Endothelial cell (in vitro differentiated cells): ENCODE measurements at regions not wholly inside any gene's neighbourhood (a gene's known extent, or its start where the extent isn't known, plus 50 kb on each side); places are given as distances from the start of the nearest gene placed in this dataset.
A peak's percentile ranks its signal among the peaks of the same experiment; 100 is the strongest.

Experiments used
- DNase-seq: peaks from one replicate; pipeline ENCODE4 v3.0.0; 2021; ENCODE audit warnings: low spot score
- H3K27ac Mint-ChIP-seq: one replicate; pipeline ENCODE4 v1.8.0; 2021; ENCODE audit warnings: mixed read lengths, inconsistent platforms; ENCODE audit not compliant: unreplicated experiment
- H3K27me3 Mint-ChIP-seq: one replicate; pipeline ENCODE4 v1.8.0; 2021; ENCODE audit warnings: mild to moderate bottlenecking, moderate library complexity, mixed read lengths, inconsistent platforms; ENCODE audit not compliant: unreplicated experiment
- H3K36me3 Mint-ChIP-seq: one replicate; pipeline ENCODE4 v1.8.0; 2021; ENCODE audit warnings: mild to moderate bottlenecking, low read depth, mixed read lengths, inconsistent platforms; ENCODE audit not compliant: unreplicated experiment
- H3K4me1 Mint-ChIP-seq: one replicate; pipeline ENCODE4 v1.8.0; 2021; ENCODE audit warnings: mild to moderate bottlenecking, mixed read lengths, inconsistent platforms; ENCODE audit not compliant: unreplicated experiment
- H3K4me3 Mint-ChIP-seq: one replicate; pipeline ENCODE4 v1.8.0; 2021; ENCODE audit warnings: mild to moderate bottlenecking, mixed read lengths, inconsistent platforms; ENCODE audit not compliant: unreplicated experiment
- H3K9me3 Mint-ChIP-seq: one replicate; pipeline ENCODE4 v1.8.0; 2021; ENCODE audit warnings: mixed read lengths, inconsistent platforms; ENCODE audit not compliant: unreplicated experiment
- TF ChIP-seq, protein P1 (sequence below): fragments of 200-600 bp; sonication (generic); IDR thresholded peaks from one replicate; pipeline ENCODE4 v1.5.0; 2021; ENCODE audit warnings: antibody characterized with exemption; ENCODE audit not compliant: unreplicated experiment

DNA sequence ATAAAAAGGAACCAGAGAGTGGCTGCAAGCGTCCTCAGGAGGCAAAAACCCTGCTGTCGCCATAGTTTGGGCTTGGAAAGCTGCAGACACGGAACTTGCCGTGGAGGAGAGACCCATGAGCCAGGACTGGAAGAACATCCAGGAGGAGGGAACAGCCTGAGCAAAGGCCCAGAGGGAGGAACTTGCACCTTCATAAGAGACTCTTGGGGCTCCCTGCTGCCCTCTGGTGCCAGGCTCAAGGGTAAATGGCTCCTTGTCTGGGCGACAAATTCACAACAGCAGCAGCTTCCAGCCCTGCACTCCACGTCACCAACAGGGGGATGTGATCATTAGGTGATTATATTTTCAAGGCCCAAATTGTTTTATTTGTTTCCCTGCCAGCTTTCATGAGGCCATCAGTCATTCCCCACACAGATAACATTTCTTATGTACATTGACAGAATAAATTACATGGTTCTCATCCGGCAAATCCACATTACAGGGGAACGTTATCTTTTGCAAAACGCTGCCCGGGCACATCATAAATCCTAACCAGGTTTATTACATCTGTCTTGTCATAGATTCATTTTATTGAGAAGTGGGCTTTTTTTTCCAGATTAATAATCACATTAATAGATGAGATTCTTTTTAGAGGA, 143.0 kb upstream of the GRIK3 start:
- peaks cover 1% of the 10 kb centered on the region for H3K27me3 Mint-ChIP-seq
- H3K36me3 Mint-ChIP-seq: no peaks in the 10 kb centered on the region
- TF ChIP-seq, protein P1, sequence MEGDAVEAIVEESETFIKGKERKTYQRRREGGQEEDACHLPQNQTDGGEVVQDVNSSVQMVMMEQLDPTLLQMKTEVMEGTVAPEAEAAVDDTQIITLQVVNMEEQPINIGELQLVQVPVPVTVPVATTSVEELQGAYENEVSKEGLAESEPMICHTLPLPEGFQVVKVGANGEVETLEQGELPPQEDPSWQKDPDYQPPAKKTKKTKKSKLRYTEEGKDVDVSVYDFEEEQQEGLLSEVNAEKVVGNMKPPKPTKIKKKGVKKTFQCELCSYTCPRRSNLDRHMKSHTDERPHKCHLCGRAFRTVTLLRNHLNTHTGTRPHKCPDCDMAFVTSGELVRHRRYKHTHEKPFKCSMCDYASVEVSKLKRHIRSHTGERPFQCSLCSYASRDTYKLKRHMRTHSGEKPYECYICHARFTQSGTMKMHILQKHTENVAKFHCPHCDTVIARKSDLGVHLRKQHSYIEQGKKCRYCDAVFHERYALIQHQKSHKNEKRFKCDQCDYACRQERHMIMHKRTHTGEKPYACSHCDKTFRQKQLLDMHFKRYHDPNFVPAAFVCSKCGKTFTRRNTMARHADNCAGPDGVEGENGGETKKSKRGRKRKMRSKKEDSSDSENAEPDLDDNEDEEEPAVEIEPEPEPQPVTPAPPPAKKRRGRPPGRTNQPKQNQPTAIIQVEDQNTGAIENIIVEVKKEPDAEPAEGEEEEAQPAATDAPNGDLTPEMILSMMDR: peak; percentile 35
- peaks cover 5% of the 10 kb centered on the region for H3K4me1 Mint-ChIP-seq
- no peaks in the 10 kb centered on the region for H3K9me3 Mint-ChIP-seq
- peak; percentile 54 for DNase-seq
- no peak overlapping the region for H3K27ac Mint-ChIP-seq
- H3K4me3 Mint-ChIP-seq: no peak overlapping the region

DNA sequence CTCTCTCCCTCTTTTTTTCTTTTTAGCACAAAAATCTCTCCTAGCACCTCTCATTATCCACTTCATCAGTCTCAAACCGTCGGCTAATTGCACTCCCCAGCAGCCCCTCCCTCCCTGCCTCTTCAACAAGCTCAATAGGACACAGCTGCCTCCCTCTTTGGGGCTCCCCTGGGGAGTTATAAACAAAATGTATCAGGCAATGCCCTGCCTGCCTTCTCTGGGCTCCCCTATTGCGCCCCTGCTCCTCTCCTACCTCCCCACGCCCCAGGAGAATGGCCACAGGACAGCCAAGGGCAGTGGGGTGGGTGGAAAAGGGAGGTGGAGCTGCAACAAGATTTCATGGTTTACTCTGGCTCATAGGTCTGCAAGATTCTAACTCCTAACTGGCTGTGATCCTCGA, 147.1 kb upstream of the GRIK3 start:
- no peaks in the 10 kb centered on the region for H3K27me3 Mint-ChIP-seq
- H3K4me3 Mint-ChIP-seq: no peak overlapping the region
- DNase-seq: no peak
- TF ChIP-seq, protein P1: no peak
- H3K9me3 Mint-ChIP-seq: no peaks in the 10 kb centered on the region
- no peaks in the 10 kb centered on the region for H3K4me1 Mint-ChIP-seq
- no peaks in the 10 kb centered on the region for H3K36me3 Mint-ChIP-seq
- H3K27ac Mint-ChIP-seq: no peak overlapping the region

DNA sequence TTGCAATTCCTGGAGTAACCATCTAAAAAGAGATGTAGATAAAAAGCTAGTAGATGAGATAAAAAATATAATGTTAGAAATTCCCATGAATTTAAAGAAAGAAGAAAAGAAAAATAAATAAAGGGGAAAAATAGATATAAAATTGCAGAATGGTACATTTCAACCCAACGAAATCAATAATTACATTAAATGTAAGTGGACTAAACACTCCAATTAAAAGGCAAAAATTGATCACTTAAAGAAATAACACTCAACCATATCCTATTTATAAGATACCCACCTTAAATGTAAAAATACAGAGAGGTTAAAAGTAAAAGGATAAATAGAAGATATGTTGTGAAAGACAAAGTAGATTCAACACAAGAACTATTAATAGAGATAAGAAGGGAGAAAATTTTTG, 150.5 kb upstream of the GRIK3 start:
- H3K27ac Mint-ChIP-seq: no peak overlapping the region

DNA sequence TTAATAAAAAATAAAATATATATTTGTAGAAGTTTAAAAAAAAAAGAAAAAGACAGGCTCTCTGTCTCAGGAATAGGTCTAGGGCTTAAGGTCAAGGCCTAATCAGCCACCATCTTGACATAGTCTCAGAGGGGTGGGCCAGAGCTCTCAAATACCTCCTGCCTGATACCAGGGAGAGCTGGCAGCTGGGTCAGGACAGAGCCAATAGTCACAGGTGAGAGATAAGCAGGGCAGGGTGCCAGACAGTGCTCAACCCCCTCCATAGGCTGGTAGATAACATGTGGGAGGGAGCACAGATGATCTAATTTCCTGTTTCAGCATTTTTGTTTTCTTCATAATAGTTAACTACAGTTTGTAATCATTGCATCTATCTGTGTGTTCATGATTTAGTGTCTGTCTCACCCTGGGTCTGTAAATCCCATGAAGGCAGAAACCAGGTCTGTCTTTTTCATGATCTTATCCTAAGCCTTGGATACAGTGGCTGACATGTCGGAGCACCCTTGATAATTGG, 152.0 kb upstream of the GRIK3 start:
- Mint-ChIP-seq H3K36me3 (no peaks in the 10 kb centered on the region), H3K4me3 (no peak overlapping the region), H3K27ac (no peak overlapping the region), H3K27me3 (peaks cover 3% of the 10 kb centered on the region), H3K9me3 (no peaks in the 10 kb centered on the region), H3K4me1 (no peaks in the 10 kb centered on the region)
- TF ChIP-seq, protein P1: no peak
- no peak for DNase-seq

More for the DNA sequence above, 150.5 kb upstream of the GRIK3 start:
- Mint-ChIP-seq H3K4me3 (no peak overlapping the region), H3K36me3 (no peaks in the 10 kb centered on the region), H3K9me3 (no peaks in the 10 kb centered on the region), H3K4me1 (no peaks in the 10 kb centered on the region), H3K27me3 (no peaks in the 10 kb centered on the region)
- TF ChIP-seq, protein P1: no peak
- no peak for DNase-seq

DNA sequence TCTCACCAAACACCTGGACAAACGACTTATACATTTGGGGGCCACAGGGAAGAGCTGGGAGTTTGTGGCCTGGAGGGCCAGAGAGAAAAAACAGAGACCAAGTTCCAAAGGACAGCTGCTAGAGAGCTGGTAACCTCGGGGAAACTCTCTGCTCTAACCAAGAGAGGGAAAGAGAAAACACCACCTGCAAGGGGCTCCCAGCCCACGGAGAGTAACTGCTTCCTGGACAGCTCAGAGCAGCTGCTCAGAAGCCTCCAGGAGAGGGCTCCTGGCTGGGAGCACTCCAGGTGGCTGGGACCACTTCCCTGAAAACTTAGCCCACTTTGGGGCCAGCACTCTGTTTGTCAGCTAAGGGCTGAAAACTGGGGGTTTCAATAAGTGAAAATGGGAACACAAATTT, 154.8 kb upstream of the GRIK3 start:
- Mint-ChIP-seq H3K36me3 (no peaks in the 10 kb centered on the region), H3K9me3 (no peaks in the 10 kb centered on the region), H3K27ac (no peak overlapping the region), H3K27me3 (peaks cover 3% of the 10 kb centered on the region), H3K4me3 (no peak overlapping the region), H3K4me1 (no peaks in the 10 kb centered on the region)
- no peak for DNase-seq
- TF ChIP-seq, protein P1: no peak
